GM12875 (cell line): ENCODE measurements at regions not wholly inside any gene's neighbourhood (a gene's known extent, or its start where the extent isn't known, plus 50 kb on each side); places are given as distances from the start of the nearest gene placed in this dataset.

Experiments
- H3K4me3 ChIP-seq: one replicate; pipeline ENCODE4 v1.5.1; 2011; ENCODE audit warnings: low read depth, low read length, control low read depth
- CTCF ChIP-seq: IDR thresholded peaks from 2 replicates; pipeline ENCODE4 v1.5.1; 2011; ENCODE audit warnings: low read depth, mild to moderate bottlenecking, control low read depth, inconsistent platforms, low read length, moderate library complexity, borderline replicate concordance; ENCODE audit not compliant: insufficient read depth

DNA sequence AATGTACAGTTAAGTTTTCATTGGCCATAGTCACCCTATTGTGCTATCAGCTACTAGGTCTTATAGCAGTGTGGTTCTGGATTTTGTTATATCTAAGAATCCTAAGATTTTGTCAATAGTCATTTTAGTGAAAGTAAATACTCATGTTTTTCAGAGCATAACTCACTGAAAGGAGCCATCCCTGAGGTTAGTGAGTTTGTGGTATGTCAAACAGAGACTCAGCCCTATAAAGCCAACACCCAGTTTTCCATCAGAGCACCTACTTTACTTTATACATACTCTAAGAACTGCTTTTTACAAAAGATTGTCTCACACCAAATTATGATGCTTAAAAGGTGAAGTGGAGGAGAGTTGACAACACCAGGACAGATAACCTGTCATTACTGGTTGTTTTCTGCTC is 686.3 kb upstream of the LRFN5 start:
- TF ChIP-seq CTCF = no peak
- no peak overlapping the region for H3K4me3 ChIP-seq

GRCh38 chr14:40911141-40911540 is 695.5 kb upstream of the LRFN5 start:
- no peak overlapping the region for H3K4me3 ChIP-seq
- no peak for TF ChIP-seq CTCF

DNA sequence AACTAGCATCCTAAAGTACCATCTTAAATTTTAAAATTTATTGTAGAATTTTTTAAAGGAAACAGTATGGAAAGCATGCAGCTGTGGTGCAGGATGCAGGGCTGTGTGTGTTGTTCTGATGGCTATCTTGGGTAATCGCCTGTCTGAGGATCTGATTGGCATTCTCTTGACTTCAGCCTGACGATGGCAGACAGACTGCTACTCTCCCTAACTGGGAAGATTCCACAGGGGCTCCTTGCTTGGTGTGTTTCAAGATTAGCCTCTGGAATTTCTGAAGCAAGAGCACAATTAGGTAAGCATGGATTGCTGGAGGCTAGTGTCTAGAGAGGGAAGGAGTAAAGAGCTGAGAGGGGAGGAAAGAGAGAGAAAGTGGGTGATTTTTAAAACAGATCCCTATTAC is 696.8 kb upstream of the LRFN5 start:
- no peak for TF ChIP-seq CTCF
- no peak overlapping the region for H3K4me3 ChIP-seq

GRCh38 chr14:40903709-40904108 is 703.0 kb upstream of the LRFN5 start:
- no peak overlapping the region for H3K4me3 ChIP-seq
- no peak for TF ChIP-seq CTCF

DNA sequence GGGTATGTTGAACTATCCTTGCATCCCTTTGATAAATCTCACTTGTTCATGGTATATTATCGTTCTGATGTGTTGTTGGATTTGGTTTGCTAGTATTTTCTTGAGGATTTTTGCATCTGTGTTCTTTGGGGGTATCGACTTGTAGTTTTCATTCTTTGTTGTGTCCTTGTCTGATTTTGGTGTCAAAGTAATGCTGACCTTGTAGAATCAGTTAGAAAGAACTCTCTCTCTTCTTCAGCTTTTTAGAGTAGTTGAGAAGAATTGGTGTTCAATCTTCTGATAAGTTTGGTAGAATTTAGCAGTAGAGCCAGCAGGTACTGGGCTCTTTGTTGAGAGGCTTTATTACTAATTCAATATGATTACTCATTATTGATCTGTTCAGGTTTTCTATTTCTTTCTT is 707.2 kb upstream of the LRFN5 start:
- no peak overlapping the region for H3K4me3 ChIP-seq
- no peak for TF ChIP-seq CTCF

- no peak overlapping the region for H3K4me3 ChIP-seq
- TF ChIP-seq CTCF = no peak
These were observed 711.8 kb upstream of the LRFN5 start for GRCh38 chr14:40894846-40895245.

- TF ChIP-seq CTCF = no peak
- H3K4me3 ChIP-seq = no peak overlapping the region
These were observed 717.5 kb upstream of the LRFN5 start for GRCh38 chr14:40889126-40889525.
